Omental fat pad (tissue), 3 donors: ENCODE measurements at regions not wholly inside any gene's neighbourhood (a gene's known extent, or its start where the extent isn't known, plus 50 kb on each side); places are given as distances from the start of the nearest gene placed in this dataset.
A peak's percentile ranks its signal among the peaks of the same experiment; 100 is the strongest.

Source experiments
- ATAC-seq: fragments of 150-250 bp; one replicate; pipeline ENCODE4 v1.9.1; 2016; ENCODE audit warnings: mild to moderate bottlenecking, moderate library complexity; ENCODE audit not compliant: low FRiP score
- DNase-seq: peaks from one replicate; pipeline ENCODE4 v3.0.0-alpha.2; 2019; ENCODE audit warnings: low spot score
- TF ChIP-seq, protein P1 (sequence below), 3 donors: fragments of 450-650 bp; IDR thresholded peaks; one replicate each; pipeline ENCODE4 v1.5.1; 2016 to 2017; ENCODE audit warnings: antibody characterized with exemption in 3 of 3, mild to moderate bottlenecking in 3 of 3, moderate library complexity in 2 of 3

DNA sequence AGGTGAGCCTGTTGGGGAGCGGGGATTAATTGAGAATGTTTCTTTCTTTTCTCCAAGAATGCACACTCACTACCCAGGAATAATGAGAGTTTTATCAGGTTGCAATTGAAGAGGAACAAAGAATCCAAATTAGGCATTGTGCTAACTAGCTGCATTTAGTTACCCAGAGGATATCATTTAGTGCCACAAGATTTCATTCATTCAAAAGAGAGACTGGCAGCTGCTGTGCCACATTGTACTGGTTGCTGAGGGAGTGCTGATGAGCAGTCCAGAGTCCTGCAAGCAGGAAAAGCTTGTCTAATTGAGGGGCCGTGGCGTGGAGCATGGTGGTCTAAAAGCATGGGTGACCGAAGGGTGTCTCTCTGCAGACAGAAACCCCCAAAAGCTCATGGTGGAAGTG is 97.6 kb downstream of the CTAGE1 start:
- no peak for DNase-seq
- ATAC-seq: no peak
- TF ChIP-seq, protein P1, sequence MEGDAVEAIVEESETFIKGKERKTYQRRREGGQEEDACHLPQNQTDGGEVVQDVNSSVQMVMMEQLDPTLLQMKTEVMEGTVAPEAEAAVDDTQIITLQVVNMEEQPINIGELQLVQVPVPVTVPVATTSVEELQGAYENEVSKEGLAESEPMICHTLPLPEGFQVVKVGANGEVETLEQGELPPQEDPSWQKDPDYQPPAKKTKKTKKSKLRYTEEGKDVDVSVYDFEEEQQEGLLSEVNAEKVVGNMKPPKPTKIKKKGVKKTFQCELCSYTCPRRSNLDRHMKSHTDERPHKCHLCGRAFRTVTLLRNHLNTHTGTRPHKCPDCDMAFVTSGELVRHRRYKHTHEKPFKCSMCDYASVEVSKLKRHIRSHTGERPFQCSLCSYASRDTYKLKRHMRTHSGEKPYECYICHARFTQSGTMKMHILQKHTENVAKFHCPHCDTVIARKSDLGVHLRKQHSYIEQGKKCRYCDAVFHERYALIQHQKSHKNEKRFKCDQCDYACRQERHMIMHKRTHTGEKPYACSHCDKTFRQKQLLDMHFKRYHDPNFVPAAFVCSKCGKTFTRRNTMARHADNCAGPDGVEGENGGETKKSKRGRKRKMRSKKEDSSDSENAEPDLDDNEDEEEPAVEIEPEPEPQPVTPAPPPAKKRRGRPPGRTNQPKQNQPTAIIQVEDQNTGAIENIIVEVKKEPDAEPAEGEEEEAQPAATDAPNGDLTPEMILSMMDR (IDR thresholded peaks at IDR 0.05): no peak

DNA sequence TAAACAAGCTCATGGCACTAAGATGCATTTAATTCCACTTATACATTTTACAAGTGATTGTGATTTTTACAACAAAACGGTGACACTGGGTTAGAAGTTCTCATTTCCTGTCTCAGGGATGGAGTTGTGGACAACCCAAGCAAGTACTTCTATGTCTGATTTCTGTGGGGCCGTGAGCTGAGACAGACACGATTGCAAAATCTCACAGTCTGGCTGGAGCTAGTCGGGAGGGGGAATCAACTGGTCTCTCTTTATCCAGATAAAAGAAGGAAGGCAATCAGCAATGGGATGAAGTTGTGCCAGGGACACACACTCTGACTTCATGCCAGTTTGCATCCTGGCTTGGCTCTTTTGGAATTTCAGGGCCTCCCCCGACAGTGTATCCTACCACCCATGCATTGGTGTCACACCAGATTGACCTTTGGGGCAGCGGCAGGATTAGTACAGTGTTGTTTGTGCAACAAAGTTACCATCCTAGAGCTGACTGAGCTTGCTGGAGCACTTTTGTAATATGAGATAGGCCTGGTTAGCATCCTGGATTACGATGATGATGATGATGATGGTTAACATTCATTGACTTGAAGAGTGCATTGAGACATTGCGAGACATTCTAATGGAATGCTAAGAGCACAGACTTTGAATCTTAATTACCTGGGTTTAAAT is 98.8 kb downstream of the CTAGE1 start:
- TF ChIP-seq, protein P1 (IDR thresholded peaks at IDR 0.05): no peak

DNA sequence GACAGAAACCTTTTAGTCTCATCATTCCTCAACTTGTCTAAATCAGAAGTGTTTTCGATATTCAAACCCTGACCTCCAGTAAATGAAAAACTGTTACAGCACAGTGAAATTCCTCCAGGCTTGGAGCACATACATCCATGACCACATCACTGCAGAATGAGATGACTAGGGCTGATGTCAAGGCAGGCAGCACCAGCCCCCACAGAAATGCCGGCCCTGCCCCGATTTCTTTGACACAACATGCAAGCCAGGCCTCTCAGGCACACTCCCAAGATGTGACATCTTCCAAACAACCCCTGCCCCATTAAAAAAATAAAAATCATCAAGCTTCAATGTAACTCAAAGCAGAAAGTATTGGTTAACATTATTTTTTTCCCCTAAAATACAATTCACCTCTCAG is 103.3 kb downstream of the CTAGE1 start:
- ATAC-seq (peak; percentile 85), DNase-seq (no peak)
- TF ChIP-seq, protein P1 (IDR thresholded peaks at IDR 0.05): no peak

More for the DNA sequence above, 98.8 kb downstream of the CTAGE1 start:
- ATAC-seq (peak; percentile 29), DNase-seq (no peak)

DNA sequence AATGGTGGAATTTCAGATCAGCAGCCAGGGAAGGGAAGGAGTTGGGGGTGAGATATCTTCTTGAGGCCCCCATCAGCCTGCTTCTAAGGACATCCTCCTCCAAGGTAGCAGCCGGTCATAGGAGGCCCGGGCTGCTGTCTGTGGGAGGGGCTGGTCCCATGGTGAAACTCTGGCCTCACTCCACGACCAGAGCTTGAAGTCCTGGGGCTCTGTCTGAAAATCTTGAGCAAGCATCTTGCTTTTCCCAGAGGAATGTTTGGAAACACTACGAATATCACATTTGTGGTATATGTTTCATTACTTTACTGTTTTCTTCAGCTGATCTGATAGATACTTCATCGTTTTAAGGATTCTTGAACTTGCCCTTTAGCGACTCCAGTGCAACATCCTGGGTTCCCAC is 103.7 kb downstream of the CTAGE1 start:
- ATAC-seq (peak; percentile 39), DNase-seq (no peak)
- TF ChIP-seq, protein P1 (IDR thresholded peaks at IDR 0.05): no peak

DNA sequence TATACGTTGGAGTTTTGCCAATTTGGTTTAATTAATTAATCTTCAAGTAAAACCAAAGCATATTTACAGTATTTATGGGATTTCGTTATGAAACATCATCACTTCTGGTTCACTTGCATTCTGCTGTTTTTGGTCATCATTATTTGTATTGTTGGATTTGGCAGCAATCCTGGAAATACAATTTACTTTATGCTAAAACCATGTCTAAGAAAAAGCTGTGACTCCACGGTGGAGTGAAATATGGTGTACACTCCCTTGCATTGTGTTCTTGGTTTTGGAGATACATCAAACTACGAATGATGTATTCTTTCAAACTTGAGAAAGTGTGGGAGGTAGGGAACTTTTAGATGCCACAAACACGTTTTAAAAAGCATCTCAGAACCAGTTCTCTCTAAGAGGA is 106.4 kb downstream of the CTAGE1 start:
- TF ChIP-seq, protein P1 (IDR thresholded peaks at IDR 0.05): no peak
- DNase-seq (no peak), ATAC-seq (no peak)

DNA sequence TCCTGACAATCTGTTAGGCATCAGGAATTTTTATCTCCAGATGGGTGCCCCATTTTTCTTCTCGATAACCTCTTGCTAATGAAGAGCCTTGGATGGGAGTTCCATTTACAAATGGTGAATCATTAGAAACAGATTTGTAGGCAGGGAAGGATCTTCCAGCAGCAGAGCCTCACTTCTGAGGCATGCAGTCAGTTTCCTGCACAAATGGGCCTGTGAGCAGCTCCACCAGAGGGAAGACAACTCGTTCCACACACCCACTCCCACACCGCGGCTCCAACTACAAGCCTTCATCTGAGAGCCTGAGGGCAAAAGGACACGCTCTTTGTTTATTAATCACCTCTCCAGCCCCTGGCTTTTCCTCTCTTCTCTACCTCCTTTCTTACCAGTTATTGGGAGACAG is 108.5 kb downstream of the CTAGE1 start:
- DNase-seq: no peak
- peak; percentile 92 for ATAC-seq

DNA sequence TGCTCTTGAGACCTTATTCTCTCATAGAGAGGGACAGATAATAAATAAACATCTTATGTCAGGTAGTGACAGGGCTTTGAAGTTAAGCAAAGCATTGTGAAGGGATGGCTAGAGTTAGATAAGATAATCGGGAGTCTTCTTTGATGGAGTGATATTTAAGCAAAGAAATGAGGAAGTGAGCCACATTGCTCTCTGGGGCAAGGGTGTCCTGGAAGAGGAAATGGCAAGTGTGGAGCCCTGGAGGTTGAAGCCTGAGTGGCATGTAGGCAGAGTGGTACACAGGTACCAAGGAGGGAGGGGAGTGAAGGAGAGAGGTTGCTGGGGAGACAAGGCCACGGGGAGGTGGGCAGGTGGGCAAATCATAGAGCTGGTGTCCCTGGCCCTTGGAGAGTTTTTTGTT is 110.2 kb downstream of the CTAGE1 start:
- TF ChIP-seq, protein P1 (IDR thresholded peaks at IDR 0.05): no peak
- DNase-seq (no peak), ATAC-seq (no peak)

More for the DNA sequence above, 108.5 kb downstream of the CTAGE1 start:
- TF ChIP-seq, protein P1 (IDR thresholded peaks at IDR 0.05): no peak
